VCaP (cell line): ENCODE measurements at regions not wholly inside any gene's neighbourhood (a gene's known extent, or its start where the extent isn't known, plus 50 kb on each side); places are given as distances from the start of the nearest gene placed in this dataset.

ENCODE experiments used
- H3K27ac ChIP-seq: fragments of 450-650 bp; 2 replicates; pipeline ENCODE4 v1.5.1; 2017
- TF ChIP-seq, protein P1 (sequence below): fragments of 450-650 bp; conservative IDR thresholded peaks from 2 replicates; pipeline ENCODE4 v1.5.1; 2017; ENCODE audit warnings: mild to moderate bottlenecking, moderate library complexity

DNA sequence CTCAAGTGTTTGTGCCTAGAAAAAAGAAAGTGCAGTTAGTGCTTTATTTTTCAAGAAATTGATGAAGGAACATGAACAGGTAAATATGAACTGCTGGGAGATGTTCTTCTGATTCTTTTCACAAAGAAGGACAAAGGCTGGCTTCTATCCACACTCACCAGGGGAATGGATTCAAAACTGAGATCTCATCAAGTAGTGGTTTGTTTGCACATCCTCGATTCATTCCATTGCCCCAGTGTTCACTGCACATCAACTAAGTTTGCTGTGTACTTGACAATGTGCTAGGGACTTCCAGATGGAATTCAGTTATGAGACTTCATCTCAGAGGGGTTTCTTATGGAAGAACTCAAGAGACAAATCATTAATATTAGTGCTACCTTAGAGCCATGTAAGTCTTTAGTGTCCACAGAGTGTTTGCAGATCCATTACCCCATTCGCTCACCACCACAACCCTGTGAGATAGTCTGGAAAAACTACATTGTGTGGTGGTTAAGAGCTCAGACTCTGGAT, 332.9 kb upstream of the PPP2R3A start:
- TF ChIP-seq, protein P1, sequence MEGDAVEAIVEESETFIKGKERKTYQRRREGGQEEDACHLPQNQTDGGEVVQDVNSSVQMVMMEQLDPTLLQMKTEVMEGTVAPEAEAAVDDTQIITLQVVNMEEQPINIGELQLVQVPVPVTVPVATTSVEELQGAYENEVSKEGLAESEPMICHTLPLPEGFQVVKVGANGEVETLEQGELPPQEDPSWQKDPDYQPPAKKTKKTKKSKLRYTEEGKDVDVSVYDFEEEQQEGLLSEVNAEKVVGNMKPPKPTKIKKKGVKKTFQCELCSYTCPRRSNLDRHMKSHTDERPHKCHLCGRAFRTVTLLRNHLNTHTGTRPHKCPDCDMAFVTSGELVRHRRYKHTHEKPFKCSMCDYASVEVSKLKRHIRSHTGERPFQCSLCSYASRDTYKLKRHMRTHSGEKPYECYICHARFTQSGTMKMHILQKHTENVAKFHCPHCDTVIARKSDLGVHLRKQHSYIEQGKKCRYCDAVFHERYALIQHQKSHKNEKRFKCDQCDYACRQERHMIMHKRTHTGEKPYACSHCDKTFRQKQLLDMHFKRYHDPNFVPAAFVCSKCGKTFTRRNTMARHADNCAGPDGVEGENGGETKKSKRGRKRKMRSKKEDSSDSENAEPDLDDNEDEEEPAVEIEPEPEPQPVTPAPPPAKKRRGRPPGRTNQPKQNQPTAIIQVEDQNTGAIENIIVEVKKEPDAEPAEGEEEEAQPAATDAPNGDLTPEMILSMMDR: no peak
- no peak overlapping the region for H3K27ac ChIP-seq

DNA sequence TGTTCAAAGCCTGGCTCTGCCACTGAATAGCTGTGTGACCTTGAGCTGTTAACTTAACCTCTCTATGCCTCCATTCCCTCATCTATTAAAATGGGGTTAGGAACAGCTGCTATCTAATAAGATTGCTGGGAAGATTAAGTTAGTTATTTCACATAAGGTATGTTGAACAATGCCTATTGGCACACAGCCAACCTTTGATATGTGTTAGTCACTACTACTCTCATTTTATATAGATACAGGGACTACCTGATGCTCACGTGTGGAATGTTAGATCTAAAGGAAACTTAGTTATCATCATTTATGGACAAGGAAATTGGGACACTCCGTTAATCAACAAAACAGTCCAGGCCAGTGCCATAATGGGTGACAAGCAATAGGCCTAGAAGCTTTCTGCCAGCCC, 332.4 kb upstream of the PPP2R3A start:
- TF ChIP-seq, protein P1: no peak
- no peak overlapping the region for H3K27ac ChIP-seq

DNA sequence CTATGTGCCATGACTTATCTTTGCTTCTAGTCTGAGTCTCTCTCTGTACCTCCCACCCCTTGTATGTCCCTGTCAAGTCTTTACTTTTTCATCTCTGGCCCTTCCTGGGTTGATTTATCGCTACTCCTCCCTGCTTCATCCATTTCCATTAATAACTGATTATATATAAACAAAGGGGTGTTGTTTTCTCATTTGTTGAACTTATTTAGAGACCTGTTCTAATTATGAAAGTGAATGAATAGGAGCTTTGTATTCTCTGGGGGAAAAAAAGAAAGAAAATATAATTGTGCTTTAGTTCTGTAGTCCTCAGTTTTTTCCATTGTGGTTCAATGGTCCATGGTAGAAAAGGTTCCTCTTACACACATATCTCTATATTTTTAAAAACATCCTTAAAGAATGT, 328.9 kb upstream of the PPP2R3A start:
- TF ChIP-seq, protein P1: no peak
- no peak overlapping the region for H3K27ac ChIP-seq

DNA sequence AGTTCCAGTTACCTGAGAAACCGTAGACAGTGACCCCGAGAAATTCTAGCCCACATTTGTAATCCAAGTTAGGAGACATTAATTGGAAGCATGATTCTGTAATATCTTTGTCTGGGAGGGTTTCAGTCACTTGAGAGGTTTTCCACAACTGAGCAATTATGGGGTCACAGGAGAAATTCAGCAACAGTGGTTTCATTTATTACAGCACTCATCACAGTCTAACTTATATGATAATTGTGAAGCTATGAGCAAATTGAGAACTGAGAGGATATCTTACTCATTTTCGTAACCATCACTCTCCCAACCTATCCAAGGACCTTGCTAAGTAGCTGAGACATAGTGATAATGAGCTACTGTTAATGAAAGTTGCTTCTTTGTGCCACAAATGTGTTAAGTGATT, 328.5 kb upstream of the PPP2R3A start:
- TF ChIP-seq, protein P1: no peak
- no peak overlapping the region for H3K27ac ChIP-seq

DNA sequence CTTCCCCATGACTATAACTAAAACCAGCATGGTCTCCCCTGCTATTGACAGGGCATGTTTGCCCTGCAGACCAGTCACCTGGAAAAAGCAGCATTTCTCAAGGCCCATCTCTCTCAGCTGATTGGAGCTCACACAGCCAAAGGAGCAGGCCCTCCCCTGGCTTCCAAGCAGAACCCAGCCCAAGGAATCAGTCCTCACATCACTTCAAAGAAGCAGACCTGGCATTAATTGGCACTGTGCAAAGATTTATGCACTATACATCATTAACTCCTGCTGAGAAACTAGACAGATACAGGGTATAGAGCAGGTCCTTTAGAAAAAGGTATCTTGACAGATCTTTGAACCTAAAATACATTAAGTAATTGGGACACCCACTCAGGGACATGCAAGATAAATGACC, 323.8 kb upstream of the PPP2R3A start:
- no peak overlapping the region for H3K27ac ChIP-seq
- TF ChIP-seq, protein P1: no peak

DNA sequence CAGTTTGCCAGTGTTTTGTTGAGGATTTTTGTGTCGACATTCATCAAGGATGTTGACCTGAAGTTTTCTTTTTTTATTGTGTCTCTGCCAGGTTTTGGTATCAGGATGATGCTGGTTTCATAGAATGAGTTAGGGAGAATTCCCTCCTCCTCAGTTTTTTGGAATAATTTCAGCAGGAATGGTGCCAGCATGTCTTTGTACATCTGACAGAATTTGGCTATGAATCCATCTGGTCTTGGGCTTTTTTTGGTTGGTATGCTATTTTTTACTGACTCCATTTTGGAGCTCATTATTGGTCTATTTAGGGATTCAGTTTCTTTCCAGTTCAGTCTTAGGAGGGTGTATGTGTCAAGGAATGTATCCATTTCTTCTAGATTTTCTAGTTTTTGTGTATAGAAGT, 320.0 kb upstream of the PPP2R3A start:
- no peak overlapping the region for H3K27ac ChIP-seq
- TF ChIP-seq, protein P1: no peak

DNA sequence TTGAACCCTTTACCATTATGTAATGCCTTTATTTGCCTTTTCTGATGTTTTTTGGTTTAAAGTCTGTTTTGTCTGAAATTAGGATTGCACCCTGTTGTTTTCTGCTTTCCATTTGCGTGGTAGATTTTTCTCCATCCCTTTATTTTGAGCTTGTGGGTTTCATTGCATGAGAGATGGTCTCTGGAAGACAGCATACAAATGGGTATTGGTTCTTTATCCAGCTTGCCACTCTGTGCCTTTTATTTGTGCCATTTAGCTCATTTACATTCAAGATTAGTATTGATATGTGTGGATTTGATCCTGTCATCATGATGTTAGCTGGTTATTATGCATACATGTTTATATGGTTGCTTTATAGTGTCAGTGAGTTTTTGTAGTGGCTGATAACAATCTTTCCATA, 318.7 kb upstream of the PPP2R3A start:
- no peak overlapping the region for H3K27ac ChIP-seq
- TF ChIP-seq, protein P1: no peak
